DND-41 (cell line): ENCODE measurements at regions not wholly inside any gene's neighbourhood (a gene's known extent, or its start where the extent isn't known, plus 50 kb on each side); places are given as distances from the start of the nearest gene placed in this dataset.

Source experiments
- ATAC-seq: fragments of 200-7000 bp; cut with Tn5 transposase; 3 replicates; pipeline ENCODE4 v1.9.1; 2021; ENCODE audit warnings: low read depth; ENCODE audit not compliant: insufficient read depth
- DNase-seq: peaks from one replicate; pipeline ENCODE4 v3.0.0-alpha.2; 2020
- H2AFZ ChIP-seq: 2 replicates; pipeline ENCODE4 v1.6.0; 2012; ENCODE audit warnings: low read depth, low read length
- H3K27ac ChIP-seq: 2 replicates; pipeline ENCODE4 v1.5.1; 2012; ENCODE audit warnings: low read length, inconsistent platforms
- H3K27me3 ChIP-seq: fragments of 200-600 bp; sonication (generic); 2 replicates; pipeline ENCODE4 v1.6.0; 2012; ENCODE audit warnings: low read length, mild to moderate bottlenecking, inconsistent platforms; ENCODE audit not compliant: insufficient read depth, poor library complexity
- H3K36me3 ChIP-seq: 2 replicates; pipeline ENCODE4 v1.5.1; 2012; ENCODE audit warnings: low read length, inconsistent platforms; ENCODE audit not compliant: insufficient read depth
- H3K4me1 ChIP-seq: 2 replicates; pipeline ENCODE4 v1.5.1; 2012; ENCODE audit warnings: mild to moderate bottlenecking, low read length; ENCODE audit not compliant: insufficient read depth
- H3K4me2 ChIP-seq: 2 replicates; pipeline ENCODE4 v1.6.0; 2012; ENCODE audit warnings: mild to moderate bottlenecking, moderate library complexity, low read length, inconsistent platforms; ENCODE audit not compliant: insufficient read depth
- H3K4me3 ChIP-seq, 2 experiments: fragments of 200-600 bp in 1 of 2; shearing (Covaris generic) in 1 of 2; 2 replicates each; pipeline ENCODE4 v1.5.1; 2012 to 2016; ENCODE audit warnings: inconsistent platforms in 2 of 2, low read length in 2 of 2, mild to moderate bottlenecking in 2 of 2, low read depth in 1 of 2, moderate library complexity in 1 of 2
- H3K79me2 ChIP-seq: 2 replicates; pipeline ENCODE4 v1.6.0; 2012; ENCODE audit warnings: low read length, inconsistent platforms; ENCODE audit not compliant: insufficient read depth
- H3K9ac ChIP-seq: 2 replicates; pipeline ENCODE4 v1.6.0; 2012; ENCODE audit warnings: low read depth, mild to moderate bottlenecking, inconsistent platforms, low read length, moderate library complexity
- H3K9me3 ChIP-seq: 2 replicates; pipeline ENCODE4 v1.5.1; 2012; ENCODE audit warnings: low read length, moderate library complexity, mild to moderate bottlenecking, inconsistent platforms; ENCODE audit not compliant: insufficient read depth, severe bottlenecking
- H4K20me1 ChIP-seq: 2 replicates; pipeline ENCODE4 v1.6.0; 2012; ENCODE audit warnings: low read length; ENCODE audit not compliant: insufficient read depth
- EZH2 ChIP-seq: IDR thresholded peaks from 3 replicates; pipeline ENCODE4 v1.6.1; 2012; ENCODE audit warnings: borderline replicate concordance, low read depth, mild to moderate bottlenecking, moderate library complexity, low read length, inconsistent platforms; ENCODE audit not compliant: severe bottlenecking
- TF ChIP-seq, protein P1 (sequence below): IDR thresholded peaks from 2 replicates; pipeline ENCODE4 v1.5.1; 2012; ENCODE audit warnings: borderline replicate concordance, low read length, moderate library complexity, mild to moderate bottlenecking; ENCODE audit not compliant: poor library complexity, severe bottlenecking; ENCODE audit errors: extremely low read depth

DNA sequence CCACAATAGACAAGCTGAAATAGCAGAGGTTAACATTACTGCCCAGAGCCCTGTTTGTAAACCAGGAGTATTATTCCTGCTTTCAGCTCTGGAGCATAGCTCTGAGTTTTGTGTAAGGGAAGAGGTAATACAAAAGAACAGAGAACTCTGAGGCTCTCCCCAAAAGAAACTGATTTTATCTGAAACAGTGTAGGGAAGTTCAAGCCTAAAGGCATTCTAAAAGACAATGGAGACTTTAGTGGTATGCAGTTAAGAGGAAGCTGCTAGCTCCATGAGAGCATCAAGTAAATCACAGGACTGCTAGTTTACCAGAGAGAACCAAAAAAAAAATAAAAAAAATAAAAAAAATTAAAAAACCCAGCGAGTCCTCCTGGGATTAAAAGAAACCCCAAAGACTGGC lies 146.6 kb upstream of the PCSK5 start:
- Histone ChIP-seq H3K36me3 (no peaks in the 10 kb centered on the region), H3K27ac (no peak overlapping the region), H3K4me2 (no peak overlapping the region), H3K27me3 (no peaks in the 10 kb centered on the region), H2AFZ (no peak overlapping the region), H4K20me1 (no peaks in the 10 kb centered on the region), H3K9me3 (no peaks in the 10 kb centered on the region), H3K4me1 (no peaks in the 10 kb centered on the region), H3K79me2 (no peaks in the 10 kb centered on the region), H3K4me3 (no peak overlapping the region), H3K9ac (no peak overlapping the region)
- TF ChIP-seq EZH2: no peak
- TF ChIP-seq, protein P1, sequence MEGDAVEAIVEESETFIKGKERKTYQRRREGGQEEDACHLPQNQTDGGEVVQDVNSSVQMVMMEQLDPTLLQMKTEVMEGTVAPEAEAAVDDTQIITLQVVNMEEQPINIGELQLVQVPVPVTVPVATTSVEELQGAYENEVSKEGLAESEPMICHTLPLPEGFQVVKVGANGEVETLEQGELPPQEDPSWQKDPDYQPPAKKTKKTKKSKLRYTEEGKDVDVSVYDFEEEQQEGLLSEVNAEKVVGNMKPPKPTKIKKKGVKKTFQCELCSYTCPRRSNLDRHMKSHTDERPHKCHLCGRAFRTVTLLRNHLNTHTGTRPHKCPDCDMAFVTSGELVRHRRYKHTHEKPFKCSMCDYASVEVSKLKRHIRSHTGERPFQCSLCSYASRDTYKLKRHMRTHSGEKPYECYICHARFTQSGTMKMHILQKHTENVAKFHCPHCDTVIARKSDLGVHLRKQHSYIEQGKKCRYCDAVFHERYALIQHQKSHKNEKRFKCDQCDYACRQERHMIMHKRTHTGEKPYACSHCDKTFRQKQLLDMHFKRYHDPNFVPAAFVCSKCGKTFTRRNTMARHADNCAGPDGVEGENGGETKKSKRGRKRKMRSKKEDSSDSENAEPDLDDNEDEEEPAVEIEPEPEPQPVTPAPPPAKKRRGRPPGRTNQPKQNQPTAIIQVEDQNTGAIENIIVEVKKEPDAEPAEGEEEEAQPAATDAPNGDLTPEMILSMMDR: no peak
- ATAC-seq (no peak), DNase-seq (no peak)

DNA sequence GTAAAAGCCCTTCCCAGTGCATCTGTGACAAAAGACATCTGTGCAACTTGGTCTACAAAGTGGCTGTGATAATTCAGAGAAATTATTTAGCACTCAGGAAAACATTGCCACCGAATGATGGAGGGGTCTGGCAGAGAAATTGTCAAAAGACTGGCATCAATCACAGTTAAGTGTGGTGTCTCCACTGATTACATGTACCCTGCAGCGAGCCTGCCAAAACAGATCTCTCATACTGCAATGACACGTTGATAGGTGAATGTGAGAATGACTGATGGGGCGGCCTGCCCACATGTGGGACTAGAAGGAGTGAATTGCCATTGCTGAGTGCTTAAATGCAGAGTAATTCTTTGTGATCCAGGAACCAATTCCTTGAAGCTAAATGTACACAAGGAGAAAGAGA lies 136.4 kb upstream of the PCSK5 start:
- H3K4me3 ChIP-seq: no peak overlapping the region
- no peak overlapping the region for H3K27ac ChIP-seq
- no peak for ATAC-seq
- H3K36me3 ChIP-seq: no peaks in the 10 kb centered on the region
- no peaks in the 10 kb centered on the region for H3K27me3 ChIP-seq
- no peak overlapping the region for H3K4me2 ChIP-seq
- H3K9me3 ChIP-seq: no peaks in the 10 kb centered on the region
- H4K20me1 ChIP-seq: no peaks in the 10 kb centered on the region
- H3K79me2 ChIP-seq: no peaks in the 10 kb centered on the region
- no peak overlapping the region for H3K9ac ChIP-seq
- H2AFZ ChIP-seq: no peak overlapping the region
- no peak for DNase-seq
- no peak for TF ChIP-seq EZH2
- TF ChIP-seq, protein P1: no peak
- H3K4me1 ChIP-seq: no peaks in the 10 kb centered on the region

DNA sequence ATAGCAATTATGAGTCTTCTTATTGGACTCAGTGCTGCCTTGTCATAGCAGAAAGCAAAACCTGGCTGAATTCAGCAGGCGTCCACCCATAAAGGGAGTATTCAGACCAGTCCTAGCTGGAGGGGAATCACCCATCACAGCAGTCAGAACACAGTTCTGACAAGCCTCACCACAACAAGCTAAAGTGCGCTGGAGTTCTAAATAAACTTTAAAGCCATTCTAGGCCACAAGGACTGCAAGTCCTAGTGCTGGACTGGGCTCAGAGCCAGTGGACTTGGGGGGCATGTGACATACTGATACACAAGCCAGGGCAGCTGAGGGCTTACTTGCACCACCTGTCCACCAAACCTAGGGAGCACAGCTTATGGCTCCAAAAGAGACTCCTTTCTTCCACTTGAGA lies 115.3 kb upstream of the PCSK5 start:
- Histone ChIP-seq H3K79me2 (no peaks in the 10 kb centered on the region), H3K27ac (no peak overlapping the region), H3K27me3 (no peaks in the 10 kb centered on the region), H2AFZ (no peak overlapping the region), H3K4me2 (no peak overlapping the region), H3K9me3 (no peaks in the 10 kb centered on the region), H3K36me3 (no peaks in the 10 kb centered on the region), H3K4me3 (no peak overlapping the region), H3K9ac (no peak overlapping the region), H4K20me1 (no peaks in the 10 kb centered on the region), H3K4me1 (no peaks in the 10 kb centered on the region)
- no peak for ATAC-seq
- TF ChIP-seq, protein P1: no peak
- no peak for TF ChIP-seq EZH2
- DNase-seq: no peak
